B cell (primary cell): ENCODE measurements at regions not wholly inside any gene's neighbourhood (a gene's known extent, or its start where the extent isn't known, plus 50 kb on each side); places are given as distances from the start of the nearest gene placed in this dataset.
"Not testable (repeated sequence)": the region's sequence is repeated elsewhere in the genome, so short reads cannot be mapped to it uniquely, and the experiment has no call there.

Experiments used
- ATAC-seq: fragments of 200-7000 bp; cut with Tn5 transposase; one replicate; pipeline ENCODE4 v1.10.0; 2021; ENCODE audit warnings: low read depth, mild to moderate bottlenecking, moderate number of reproducible peaks, moderate library complexity
- CTCF ChIA-PET: fragments of 350-600 bp; sonication (Branson Sonifier 250); formaldehyde crosslinking; loops from one replicate; lab custom pipeline; 2021; ENCODE audit warnings: antibody characterized with exemption, inconsistent platforms; lab: Charles Lee
- POLR2A ChIA-PET: fragments of 350-600 bp; sonication (Branson Sonifier 250); formaldehyde crosslinking; loops from one replicate; lab custom pipeline; 2021; ENCODE audit warnings: antibody characterized with exemption; lab: Charles Lee
- DNase-seq: peaks from one replicate; pipeline ENCODE4 v3.0.0; 2013
- H2AFZ ChIP-seq: 2 replicates; pipeline ENCODE4 v1.6.1; 2012; ENCODE audit warnings: mild to moderate bottlenecking, low read depth, low read length; ENCODE audit not compliant: insufficient read depth, poor library complexity, severe bottlenecking
- H3K27ac ChIP-seq, 2 donors: 1 replicate in 1 of 2; 2 replicates in 1 of 2; pipeline ENCODE4 v1.5.1; 2012 to 2013; ENCODE audit warnings: low read length in 2 of 2, mild to moderate bottlenecking in 2 of 2, moderate library complexity in 1 of 2
- H3K27me3 ChIP-seq, 4 experiments: fragments of 200-600 bp in 1 of 4; sonication (generic) in 1 of 4; replicated peaks in 1 of 4; 1 replicate in 2 of 4; 2 replicates in 2 of 4; pipeline versions ENCODE4 v1.6.1 to v1.7.0; 2013 to 2016; ENCODE audit warnings: low read length in 3 of 4, mild to moderate bottlenecking in 2 of 4, mixed read lengths in 1 of 4, moderate library complexity in 1 of 4; ENCODE audit not compliant: insufficient read depth in 4 of 4, control insufficient read depth in 3 of 4; ENCODE audit errors: control extremely low read depth in 1 of 4
- H3K36me3 ChIP-seq, 2 experiments: replicated peaks in 1 of 2; 1 replicate in 1 of 2; 2 replicates in 1 of 2; pipeline versions ENCODE4 v1.6.1 to v1.7.1; 2013; ENCODE audit warnings: low read length in 1 of 2; ENCODE audit not compliant: insufficient read depth in 2 of 2, control insufficient read depth in 1 of 2; ENCODE audit errors: control extremely low read depth in 1 of 2, extremely low read depth in 1 of 2
- H3K4me1 ChIP-seq, 2 donors: fragments of 200-600 bp in 1 of 2; sonication (generic) in 1 of 2; 1 replicate in 1 of 2; 2 replicates in 1 of 2; pipeline versions ENCODE4 v1.5.1 to v1.6.1; 2013 to 2017; ENCODE audit warnings: low read length in 2 of 2; ENCODE audit not compliant: control insufficient read depth in 2 of 2, insufficient read depth in 2 of 2
- H3K4me2 ChIP-seq: replicated peaks from 2 replicates; pipeline ENCODE3; 2012; ENCODE audit warnings: mild to moderate bottlenecking, low read depth, low read length; ENCODE audit not compliant: poor library complexity, severe bottlenecking
- H3K4me3 ChIP-seq, 5 experiments: fragments of 200-600 bp in 1 of 5; sonication (generic) in 1 of 5; 1 replicate in 3 of 5; 2 replicates in 2 of 5; pipeline versions ENCODE4 v1.5.1 to v1.7.0; 2011 to 2016; ENCODE audit warnings: low read length in 4 of 5, mild to moderate bottlenecking in 4 of 5, low read depth in 2 of 5, control low read depth in 1 of 5, moderate library complexity in 1 of 5; ENCODE audit not compliant: insufficient read depth in 1 of 5; ENCODE audit errors: control extremely low read depth in 1 of 5, extremely low read depth in 1 of 5
- H3K79me2 ChIP-seq: fragments of 200-600 bp; sonication (generic); one replicate; pipeline ENCODE4 v1.6.0; 2016; ENCODE audit warnings: low read length; ENCODE audit not compliant: control insufficient read depth, insufficient read depth
- H3K9ac ChIP-seq: fragments of 200-600 bp; sonication (generic); 2 replicates; pipeline ENCODE4 v1.6.1; 2017; ENCODE audit warnings: mild to moderate bottlenecking, low read length, moderate library complexity
- H3K9me3 ChIP-seq, 3 donors: one replicate each; pipeline versions ENCODE4 v1.6.1 to v1.7.1; 2013; ENCODE audit warnings: low read length in 2 of 3; ENCODE audit not compliant: control insufficient read depth in 2 of 3, insufficient read depth in 1 of 3; ENCODE audit errors: control extremely low read depth in 1 of 3
- H4K20me1 ChIP-seq: 2 replicates; pipeline ENCODE4 v1.6.0; 2012; ENCODE audit warnings: mild to moderate bottlenecking, low read length; ENCODE audit not compliant: insufficient read depth, control insufficient read depth, poor library complexity, severe bottlenecking
- H3K27ac Mint-ChIP-seq: one replicate; pipeline ENCODE4 v1.8.0; 2021; ENCODE audit warnings: mixed read lengths
- H3K27me3 Mint-ChIP-seq: one replicate; pipeline ENCODE4 v1.8.0; 2021; ENCODE audit warnings: mixed read lengths
- H3K4me1 Mint-ChIP-seq: one replicate; pipeline ENCODE4 v1.8.0; 2021; ENCODE audit warnings: mixed read lengths
- H3K4me3 Mint-ChIP-seq: one replicate; pipeline ENCODE4 v1.8.0; 2021; ENCODE audit warnings: mixed read lengths
- H3K9me3 Mint-ChIP-seq: one replicate; pipeline ENCODE4 v1.8.0; 2022; ENCODE audit warnings: mixed read lengths; ENCODE audit not compliant: insufficient read depth
- EZH2 ChIP-seq: IDR thresholded peaks from 2 replicates; pipeline ENCODE4 v1.6.1; 2012; ENCODE audit warnings: borderline replicate concordance, low read depth, mild to moderate bottlenecking, moderate library complexity, low read length; ENCODE audit not compliant: insufficient read depth, poor library complexity, severe bottlenecking
- WGBS: methylation state at CpG from one replicate; pipeline ENCODE4 v1.1.5; 2013; ENCODE audit warnings: missing lambda C conversion rate; ENCODE audit not compliant: insufficient coverage; 5-methylcytosine and 5-hydroxymethylcytosine counted together
- intact Hi-C: fragments of 100-400 bp; cut with micrococcal nuclease; formaldehyde crosslinking; loops from one replicate; pipeline ENCODE4 v1.10.0; 2022
- TF ChIP-seq, protein P1 (sequence below): fragments of 200-600 bp; IDR thresholded peaks from one replicate; pipeline ENCODE4 v1.8.0; 2022; ENCODE audit warnings: antibody characterized with exemption, mild to moderate bottlenecking

DNA sequence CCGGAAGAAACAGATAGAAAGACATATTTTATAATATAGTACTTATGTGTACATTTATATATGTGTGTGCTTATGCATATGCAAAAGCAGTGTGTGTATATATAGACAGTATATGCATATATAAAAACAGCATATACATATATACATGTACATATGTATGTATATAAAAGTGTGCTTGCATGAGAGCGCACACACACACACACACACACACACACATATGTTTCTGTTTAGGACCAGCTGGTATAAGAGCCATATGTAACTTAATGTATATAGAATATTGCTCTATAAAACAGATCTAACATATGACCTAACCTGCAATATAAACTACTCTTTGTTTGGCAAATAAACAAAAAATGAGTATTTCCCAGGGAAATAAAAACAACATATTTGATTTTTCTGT is 65.1 kb upstream of the CDH9 start:
- DNase-seq (no peak), ATAC-seq (no peak)
- H3K4me3 ChIP-seq = no peak overlapping the region
- H2AFZ ChIP-seq = no peak overlapping the region
- H3K27me3 Mint-ChIP-seq = no peaks in the 10 kb centered on the region
- CTCF ChIA-PET = no interaction called here
- H3K4me2 ChIP-seq = no peak overlapping the region
- no peak for TF ChIP-seq EZH2
- TF ChIP-seq, protein P1, sequence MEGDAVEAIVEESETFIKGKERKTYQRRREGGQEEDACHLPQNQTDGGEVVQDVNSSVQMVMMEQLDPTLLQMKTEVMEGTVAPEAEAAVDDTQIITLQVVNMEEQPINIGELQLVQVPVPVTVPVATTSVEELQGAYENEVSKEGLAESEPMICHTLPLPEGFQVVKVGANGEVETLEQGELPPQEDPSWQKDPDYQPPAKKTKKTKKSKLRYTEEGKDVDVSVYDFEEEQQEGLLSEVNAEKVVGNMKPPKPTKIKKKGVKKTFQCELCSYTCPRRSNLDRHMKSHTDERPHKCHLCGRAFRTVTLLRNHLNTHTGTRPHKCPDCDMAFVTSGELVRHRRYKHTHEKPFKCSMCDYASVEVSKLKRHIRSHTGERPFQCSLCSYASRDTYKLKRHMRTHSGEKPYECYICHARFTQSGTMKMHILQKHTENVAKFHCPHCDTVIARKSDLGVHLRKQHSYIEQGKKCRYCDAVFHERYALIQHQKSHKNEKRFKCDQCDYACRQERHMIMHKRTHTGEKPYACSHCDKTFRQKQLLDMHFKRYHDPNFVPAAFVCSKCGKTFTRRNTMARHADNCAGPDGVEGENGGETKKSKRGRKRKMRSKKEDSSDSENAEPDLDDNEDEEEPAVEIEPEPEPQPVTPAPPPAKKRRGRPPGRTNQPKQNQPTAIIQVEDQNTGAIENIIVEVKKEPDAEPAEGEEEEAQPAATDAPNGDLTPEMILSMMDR = no peak
- no peaks in the 10 kb centered on the region for H3K27me3 ChIP-seq
- H3K9ac ChIP-seq = no peak overlapping the region
- no peaks in the 10 kb centered on the region for H3K4me1 Mint-ChIP-seq
- H3K27ac Mint-ChIP-seq = no peak overlapping the region
- H3K4me1 ChIP-seq = no peaks in the 10 kb centered on the region
- no peak overlapping the region for H3K27ac ChIP-seq
- POLR2A ChIA-PET = no interaction called here
- no peak overlapping the region for H3K4me3 Mint-ChIP-seq
- no peaks in the 10 kb centered on the region for H4K20me1 ChIP-seq
- intact Hi-C loops = no loop called here
- H3K9me3 ChIP-seq = no peaks in the 10 kb centered on the region
- H3K9me3 Mint-ChIP-seq = no peaks in the 10 kb centered on the region
- WGBS = no CpG with 5 or more reads among the region's 2 CpGs
- H3K36me3 ChIP-seq = no peaks in the 10 kb centered on the region
- H3K79me2 ChIP-seq = no peaks in the 10 kb centered on the region

DNA sequence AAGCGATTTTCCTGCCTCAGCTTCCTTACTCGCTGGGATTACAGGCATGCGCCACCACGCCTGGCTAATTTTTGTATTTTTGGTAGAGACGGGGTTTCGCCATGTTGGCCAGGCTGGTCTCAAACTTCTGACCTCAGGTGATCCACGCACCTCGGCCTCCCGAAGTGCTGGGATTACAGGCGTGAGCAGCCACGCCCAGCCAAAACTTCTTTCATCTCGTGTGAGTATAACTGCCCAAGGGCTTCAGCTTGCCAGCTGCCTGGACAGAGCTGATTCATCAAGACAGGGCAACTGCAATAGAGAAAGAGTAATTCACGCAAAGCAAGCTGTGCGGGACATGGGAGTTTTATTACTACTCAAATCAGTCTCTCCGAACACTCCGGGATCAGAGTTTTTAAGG is 57.4 kb upstream of the CDH9 start:
- H3K79me2 ChIP-seq, H3K9me3 Mint-ChIP-seq, H3K27me3 Mint-ChIP-seq, H3K4me1 Mint-ChIP-seq, H3K27ac ChIP-seq, H3K27me3 ChIP-seq, H3K9me3 ChIP-seq, H3K4me3 Mint-ChIP-seq, intact Hi-C loops, H3K4me3 ChIP-seq, H4K20me1 ChIP-seq, H3K4me2 ChIP-seq, H2AFZ ChIP-seq, DNase-seq, CTCF ChIA-PET, ATAC-seq, H3K27ac Mint-ChIP-seq, H3K9ac ChIP-seq, H3K4me1 ChIP-seq, POLR2A ChIA-PET, H3K36me3 ChIP-seq: not testable (repeated sequence)
- WGBS = 96% methylated on average over 15 of the region's 16 CpGs
